ENCODE measurements at regions not wholly inside any gene's neighbourhood (a gene's known extent, or its start where the extent isn't known, plus 50 kb on each side); places are given as distances from the start of the nearest gene placed in this dataset.

DNA sequence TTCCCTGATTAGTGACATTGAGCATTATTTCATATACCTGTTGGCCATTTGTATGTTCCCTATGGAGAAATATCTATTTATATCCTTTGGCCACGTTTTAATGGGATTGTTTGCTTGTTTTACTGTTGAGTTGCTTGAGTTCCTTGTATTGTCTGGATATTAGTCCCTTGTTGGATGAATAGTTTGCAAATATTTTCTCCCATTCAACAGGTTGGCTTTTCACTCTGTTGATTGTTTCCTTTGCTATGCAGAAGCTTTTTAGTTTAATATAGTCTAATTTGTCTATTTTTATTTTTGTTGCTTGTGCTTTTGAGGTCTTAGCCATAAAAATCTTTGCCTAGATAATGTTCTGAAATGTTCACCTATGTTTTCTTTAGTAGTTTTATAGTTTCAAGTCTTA lies 60.2 kb upstream of the HUWE1 start:
- no peak for ATAC-seq
- Mint-ChIP-seq H3K4me1 (ENCODE audit: low read depth) (peaks cover 4% of the 10 kb centered on the region), H3K4me3 (no peak overlapping the region), H3K27me3 (no peaks in the 10 kb centered on the region), H3K36me3 (ENCODE audit: low read depth) (no peaks in the 10 kb centered on the region), H3K27ac (no peak overlapping the region), H3K9me3 (no peaks in the 10 kb centered on the region)
- ChIA-PET POLR2A (no interaction called here), CTCF (no interaction called here)
- no peak for DNase-seq
- TF ChIP-seq, protein P1, sequence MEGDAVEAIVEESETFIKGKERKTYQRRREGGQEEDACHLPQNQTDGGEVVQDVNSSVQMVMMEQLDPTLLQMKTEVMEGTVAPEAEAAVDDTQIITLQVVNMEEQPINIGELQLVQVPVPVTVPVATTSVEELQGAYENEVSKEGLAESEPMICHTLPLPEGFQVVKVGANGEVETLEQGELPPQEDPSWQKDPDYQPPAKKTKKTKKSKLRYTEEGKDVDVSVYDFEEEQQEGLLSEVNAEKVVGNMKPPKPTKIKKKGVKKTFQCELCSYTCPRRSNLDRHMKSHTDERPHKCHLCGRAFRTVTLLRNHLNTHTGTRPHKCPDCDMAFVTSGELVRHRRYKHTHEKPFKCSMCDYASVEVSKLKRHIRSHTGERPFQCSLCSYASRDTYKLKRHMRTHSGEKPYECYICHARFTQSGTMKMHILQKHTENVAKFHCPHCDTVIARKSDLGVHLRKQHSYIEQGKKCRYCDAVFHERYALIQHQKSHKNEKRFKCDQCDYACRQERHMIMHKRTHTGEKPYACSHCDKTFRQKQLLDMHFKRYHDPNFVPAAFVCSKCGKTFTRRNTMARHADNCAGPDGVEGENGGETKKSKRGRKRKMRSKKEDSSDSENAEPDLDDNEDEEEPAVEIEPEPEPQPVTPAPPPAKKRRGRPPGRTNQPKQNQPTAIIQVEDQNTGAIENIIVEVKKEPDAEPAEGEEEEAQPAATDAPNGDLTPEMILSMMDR (IDR thresholded peaks at IDR 0.05) = no peak
- intact Hi-C loops (cut with micrococcal nuclease) = no loop called here

DNA sequence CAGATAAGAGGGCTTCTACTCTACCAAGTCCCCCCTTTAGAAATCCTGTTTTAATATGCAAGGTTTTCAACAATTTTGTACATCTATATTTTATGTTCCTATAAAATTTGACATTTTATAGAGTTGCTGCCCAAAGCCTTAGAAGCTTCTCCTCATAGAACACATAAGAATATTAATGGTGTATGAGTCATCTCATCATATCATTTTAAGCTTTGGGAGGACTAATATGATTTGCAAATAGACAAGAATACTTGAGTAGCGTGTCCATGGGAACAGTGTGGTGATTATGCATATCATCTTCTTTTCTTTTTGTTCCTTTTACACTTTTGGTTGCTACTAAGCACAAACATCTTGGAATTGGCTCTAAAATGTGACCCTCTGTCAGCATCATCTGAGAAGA lies 56.7 kb upstream of the HUWE1 start:
- no peak overlapping the region for H3K27ac Mint-ChIP-seq
- no peaks in the 10 kb centered on the region for H3K9me3 Mint-ChIP-seq
- DNase-seq (no peak), ATAC-seq (no peak)
- ChIA-PET CTCF (no interaction called here), POLR2A (no interaction called here)
- TF ChIP-seq, protein P1 (IDR thresholded peaks at IDR 0.05) = no peak
- H3K4me1 Mint-ChIP-seq (ENCODE audit: low read depth) = peaks cover 11% of the 10 kb centered on the region
- H3K27me3 Mint-ChIP-seq = no peaks in the 10 kb centered on the region
- intact Hi-C loops (cut with micrococcal nuclease) = no loop called here
- H3K36me3 Mint-ChIP-seq (ENCODE audit: low read depth) = no peaks in the 10 kb centered on the region
- no peak overlapping the region for H3K4me3 Mint-ChIP-seq

GRCh38 chrX:53738370-53738906 lies 51.9 kb upstream of the HUWE1 start:
- POLR2A ChIA-PET = interaction anchor here (1.0 kb wide), 1 partner anchor 11 kb away, joined by 3 read pairs; no protein-coding TSS in a partner anchor
- intact Hi-C loops (cut with micrococcal nuclease) = no loop called here
- no peak for DNase-seq
- Mint-ChIP-seq H3K4me1 (ENCODE audit: low read depth) (peaks cover 33% of the 10 kb centered on the region), H3K9me3 (peaks cover 2% of the 10 kb centered on the region), H3K27ac (no peak overlapping the region), H3K36me3 (ENCODE audit: low read depth) (peaks cover 11% of the 10 kb centered on the region), H3K27me3 (no peaks in the 10 kb centered on the region), H3K4me3 (no peak overlapping the region)
- ATAC-seq = peak; percentile 61
- CTCF ChIA-PET = no interaction called here
- TF ChIP-seq, protein P1 (IDR thresholded peaks at IDR 0.05) = no peak

All from activated CD8-positive, alpha-beta T cell treated with anti-CD3 and anti-CD28 coated beads for 36 hours (primary cell).